GM12878 (cell line): ENCODE measurements at regions not wholly inside any gene's neighbourhood (a gene's known extent, or its start where the extent isn't known, plus 50 kb on each side); places are given as distances from the start of the nearest gene placed in this dataset.

Experiments used
- ATAC-seq: fragments of 200-7000 bp; cut with Tn5 transposase; 3 replicates; pipeline ENCODE4 v1.9.1; 2020; ENCODE audit warnings: mild to moderate bottlenecking, moderate library complexity
- BruUV-seq: library from RNA; stranded (reverse); fragments of 400-500 nt; replicated peaks from 2 replicates; lab custom pipeline; 2021; lab: Mats Ljungman, UMichigan
- CTCF ChIA-PET: fragments of 300-600 bp; sonication (Branson Sonifier 250); formaldehyde crosslinking; extraction: SDS; loops from one replicate; lab custom pipeline; 2021; ENCODE audit warnings: inconsistent platforms; lab: Yijun Ruan, JAX
- POLR2A ChIA-PET: fragments of 350-600 bp; formaldehyde crosslinking; extraction: SDS; loops from one replicate; lab custom pipeline; 2021; ENCODE audit warnings: inconsistent platforms; lab: Charles Lee
- RAD21 ChIA-PET: fragments of 300-600 bp; sonication (Branson Sonifier 250); formaldehyde crosslinking; loops from one replicate; lab custom pipeline; 2023; ENCODE audit warnings: antibody characterized with exemption; ENCODE audit not compliant: unreplicated experiment; lab: Charles Lee
- SMC1A ChIA-PET: fragments of 300-600 bp; sonication (Branson Sonifier 250); formaldehyde crosslinking; loops from one replicate; lab custom pipeline; 2023; ENCODE audit not compliant: unreplicated experiment, uncharacterized antibody; lab: Charles Lee
- DNase-seq: peaks from one replicate; pipeline ENCODE4 v3.0.0-alpha.2; 2011; ENCODE audit warnings: low read depth, low spot score
- FAIRE-seq: peaks from 3 replicates; lab custom pipeline; 2011; peaks lifted over from hg19 to GRCh38; lab: Jason Lieb, UNC
- H2AFZ ChIP-seq: 2 replicates; pipeline ENCODE4 v1.6.0; 2011; ENCODE audit warnings: low read depth, low read length, control low read depth; ENCODE audit not compliant: control insufficient read depth
- H3K27ac ChIP-seq: 2 replicates; pipeline ENCODE4 v1.5.1; 2011; ENCODE audit warnings: control low read depth; ENCODE audit not compliant: control insufficient read depth, insufficient read depth
- H3K27me3 ChIP-seq, 2 experiments: replicated peaks in 1 of 2; 2 replicates each; pipeline versions ENCODE4 v1.6.0 to v1.6.1; 2011; ENCODE audit warnings: low read length in 1 of 2; ENCODE audit not compliant: control insufficient read depth in 2 of 2, insufficient read depth in 2 of 2
- H3K36me3 ChIP-seq, 2 experiments: 2 replicates each; pipeline ENCODE4 v1.5.1; 2011; ENCODE audit warnings: low read length in 1 of 2; ENCODE audit not compliant: control insufficient read depth in 2 of 2, insufficient read depth in 2 of 2
- H3K4me1 ChIP-seq: 2 replicates; pipeline ENCODE4 v1.6.1; 2011; ENCODE audit warnings: mild to moderate bottlenecking, low read length, moderate library complexity, mixed read lengths; ENCODE audit not compliant: control insufficient read depth, insufficient read depth
- H3K4me2 ChIP-seq: 2 replicates; pipeline ENCODE4 v1.6.0; 2011; ENCODE audit warnings: control low read depth; ENCODE audit not compliant: control insufficient read depth, insufficient read depth
- H3K4me3 ChIP-seq: fragments of 200-600 bp; sonication (generic); 2 replicates; pipeline ENCODE4 v1.5.1; 2016
- H3K79me2 ChIP-seq: 2 replicates; pipeline ENCODE4 v1.6.0; 2011; ENCODE audit warnings: low read length; ENCODE audit not compliant: control insufficient read depth, insufficient read depth
- H3K9ac ChIP-seq: 2 replicates; pipeline ENCODE4 v1.8.0; 2011; ENCODE audit warnings: low read length, control low read depth, mixed read lengths; ENCODE audit not compliant: control insufficient read depth, insufficient read depth
- H3K9me3 ChIP-seq: replicated peaks from 3 replicates; pipeline ENCODE4 v1.5.1; 2011; ENCODE audit warnings: mild to moderate bottlenecking, low read length; ENCODE audit not compliant: control insufficient read depth, insufficient read depth
- H4K20me1 ChIP-seq: 2 replicates; pipeline ENCODE4 v1.6.0; 2011; ENCODE audit not compliant: control insufficient read depth, insufficient read depth
- EED ChIP-seq: sonication (generic); IDR thresholded peaks from 2 replicates; pipeline ENCODE4 v1.6.1; 2016; ENCODE audit warnings: antibody characterized with exemption, low read depth
- EGR1 ChIP-seq, 2 experiments: IDR thresholded peaks; 1 replicate in 1 of 2; 2 replicates in 1 of 2; pipeline ENCODE4 v1.6.1; 2011 to 2012; ENCODE audit warnings: low read depth in 2 of 2, low read length in 2 of 2, borderline replicate concordance in 1 of 2, mild to moderate bottlenecking in 1 of 2, moderate library complexity in 1 of 2
- IKZF1 ChIP-seq: fragments of 450-650 bp; conservative IDR thresholded peaks from 2 replicates; pipeline ENCODE4 v1.6.1; 2017; ENCODE audit warnings: antibody characterized with exemption, mild to moderate bottlenecking
- KAT2A ChIP-seq: conservative IDR thresholded peaks from 2 replicates; pipeline ENCODE4 v1.6.1; 2011; ENCODE audit warnings: low read depth, low read length; ENCODE audit not compliant: control insufficient read depth
- NFXL1 ChIP-seq: fragments of 450-650 bp; IDR thresholded peaks from 2 replicates; pipeline ENCODE4 v1.6.1; 2017; ENCODE audit warnings: antibody characterized with exemption, mild to moderate bottlenecking, borderline replicate concordance
- POLR2AphosphoS5 ChIP-seq: IDR thresholded peaks from 2 replicates; pipeline ENCODE4 v1.6.1; 2011; ENCODE audit warnings: mild to moderate bottlenecking, low read length, inconsistent platforms
- ZBED1 ChIP-seq: IDR thresholded peaks from 2 replicates; pipeline ENCODE4 v1.6.1; 2016; ENCODE audit warnings: borderline replicate concordance
- WGBS: methylation state at CpG from one replicate; pipeline ENCODE4 v1.1.6; 2016; ENCODE audit warnings: low lambda C conversion rate; ENCODE audit not compliant: insufficient replicate concordance, insufficient coverage; ENCODE audit errors: missing lambda C conversion rate; 5-methylcytosine and 5-hydroxymethylcytosine counted together
- in situ Hi-C: fragments of 300-500 bp; cut with MboI; formaldehyde crosslinking; loops from 9 replicates; pipeline ENCODE4 v1.14.3; 2018; ENCODE audit warnings: mixed read lengths
- intact Hi-C: fragments of 100-400 bp; cut with micrococcal nuclease; formaldehyde crosslinking; loops from one replicate; pipeline ENCODE4 v1.14.2; 2022; ENCODE audit not compliant: unreplicated experiment
- TF ChIP-seq, protein P1 (sequence below): IDR thresholded peaks from 2 replicates; pipeline ENCODE4 v1.6.1; 2011; ENCODE audit warnings: borderline replicate concordance, low read depth, mild to moderate bottlenecking, moderate library complexity, mixed read lengths, low read length; ENCODE audit not compliant: insufficient read depth; ENCODE audit errors: extremely low read length
- TF ChIP-seq, protein P2 (sequence below): fragments of 450-650 bp; IDR thresholded peaks from 2 replicates; pipeline ENCODE4 v1.6.1; 2018; ENCODE audit warnings: mild to moderate bottlenecking, low read depth, moderate library complexity; ENCODE audit not compliant: partially characterized antibody
- TF ChIP-seq, protein P3 (sequence below): fragments of 150-350 bp; IDR thresholded peaks from 2 replicates; pipeline ENCODE4 v1.6.1; 2014; ENCODE audit warnings: mild to moderate bottlenecking, low read depth, low read length
- TF ChIP-seq, protein P4 (sequence below): fragments of 450-650 bp; IDR thresholded peaks from 2 replicates; pipeline ENCODE4 v1.6.1; 2017; ENCODE audit warnings: mild to moderate bottlenecking

DNA sequence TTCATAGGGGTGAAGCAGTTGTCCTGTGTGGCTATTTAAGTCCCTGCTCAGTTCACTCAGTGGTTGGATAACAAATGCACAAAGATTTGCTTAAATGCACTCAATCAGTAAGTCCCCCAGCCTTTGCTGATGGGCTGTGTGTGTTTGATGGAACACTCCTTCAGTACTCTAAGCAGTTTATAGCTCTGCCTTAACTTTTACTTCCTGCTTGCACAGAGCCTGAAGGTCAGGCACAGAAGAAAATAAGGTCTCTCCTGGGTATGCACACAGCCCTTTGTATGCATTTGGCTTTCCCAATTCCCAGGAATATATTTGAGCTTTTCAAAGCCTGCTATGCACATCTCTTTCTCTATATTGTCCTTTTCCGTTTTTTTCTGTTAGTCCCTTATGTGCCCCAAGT is 208.7 kb upstream of the STK17B start:
- Histone ChIP-seq H3K79me2 (peaks cover 66% of the 10 kb centered on the region), H3K4me3 (no peak overlapping the region), H2AFZ (no peak overlapping the region; the same call in 1 of the 2 replicates), H3K9me3 (peaks cover 11% of the 10 kb centered on the region), H3K27me3 (no peaks in the 10 kb centered on the region), H3K9ac (no peak overlapping the region), H3K36me3 (no peaks in the 10 kb centered on the region; a peak in 1 of 4 replicates), H4K20me1 (no peaks in the 10 kb centered on the region), H3K27ac (peak overlapping the region; percentile 67), H3K4me1 (peaks cover 50% of the 10 kb centered on the region), H3K4me2 (no peak overlapping the region; the same call in 1 of the 2 replicates)
- TF ChIP-seq NFXL1 (no peak), ZBED1 (peak; percentile 55; the same call in 1 of the 2 replicates), IKZF1 (no peak), POLR2AphosphoS5 (no peak), EED (peak; percentile 3; the same call in 1 of the 2 replicates), EGR1 (IDR thresholded peaks at IDR 0.05; ENCODE audit: borderline replicate concordance in 1 of 2, low read depth in 2 of 2, low read length in 2 of 2) (no peak), KAT2A (no peak)
- TF ChIP-seq, protein P1, sequence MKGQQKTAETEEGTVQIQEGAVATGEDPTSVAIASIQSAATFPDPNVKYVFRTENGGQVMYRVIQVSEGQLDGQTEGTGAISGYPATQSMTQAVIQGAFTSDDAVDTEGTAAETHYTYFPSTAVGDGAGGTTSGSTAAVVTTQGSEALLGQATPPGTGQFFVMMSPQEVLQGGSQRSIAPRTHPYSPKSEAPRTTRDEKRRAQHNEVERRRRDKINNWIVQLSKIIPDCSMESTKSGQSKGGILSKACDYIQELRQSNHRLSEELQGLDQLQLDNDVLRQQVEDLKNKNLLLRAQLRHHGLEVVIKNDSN, result no peak
- TF ChIP-seq, protein P2, sequence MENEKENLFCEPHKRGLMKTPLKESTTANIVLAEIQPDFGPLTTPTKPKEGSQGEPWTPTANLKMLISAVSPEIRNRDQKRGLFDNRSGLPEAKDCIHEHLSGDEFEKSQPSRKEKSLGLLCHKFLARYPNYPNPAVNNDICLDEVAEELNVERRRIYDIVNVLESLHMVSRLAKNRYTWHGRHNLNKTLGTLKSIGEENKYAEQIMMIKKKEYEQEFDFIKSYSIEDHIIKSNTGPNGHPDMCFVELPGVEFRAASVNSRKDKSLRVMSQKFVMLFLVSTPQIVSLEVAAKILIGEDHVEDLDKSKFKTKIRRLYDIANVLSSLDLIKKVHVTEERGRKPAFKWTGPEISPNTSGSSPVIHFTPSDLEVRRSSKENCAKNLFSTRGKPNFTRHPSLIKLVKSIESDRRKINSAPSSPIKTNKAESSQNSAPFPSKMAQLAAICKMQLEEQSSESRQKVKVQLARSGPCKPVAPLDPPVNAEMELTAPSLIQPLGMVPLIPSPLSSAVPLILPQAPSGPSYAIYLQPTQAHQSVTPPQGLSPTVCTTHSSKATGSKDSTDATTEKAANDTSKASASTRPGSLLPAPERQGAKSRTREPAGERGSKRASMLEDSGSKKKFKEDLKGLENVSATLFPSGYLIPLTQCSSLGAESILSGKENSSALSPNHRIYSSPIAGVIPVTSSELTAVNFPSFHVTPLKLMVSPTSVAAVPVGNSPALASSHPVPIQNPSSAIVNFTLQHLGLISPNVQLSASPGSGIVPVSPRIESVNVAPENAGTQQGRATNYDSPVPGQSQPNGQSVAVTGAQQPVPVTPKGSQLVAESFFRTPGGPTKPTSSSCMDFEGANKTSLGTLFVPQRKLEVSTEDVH, result no peak
- TF ChIP-seq, protein P3, sequence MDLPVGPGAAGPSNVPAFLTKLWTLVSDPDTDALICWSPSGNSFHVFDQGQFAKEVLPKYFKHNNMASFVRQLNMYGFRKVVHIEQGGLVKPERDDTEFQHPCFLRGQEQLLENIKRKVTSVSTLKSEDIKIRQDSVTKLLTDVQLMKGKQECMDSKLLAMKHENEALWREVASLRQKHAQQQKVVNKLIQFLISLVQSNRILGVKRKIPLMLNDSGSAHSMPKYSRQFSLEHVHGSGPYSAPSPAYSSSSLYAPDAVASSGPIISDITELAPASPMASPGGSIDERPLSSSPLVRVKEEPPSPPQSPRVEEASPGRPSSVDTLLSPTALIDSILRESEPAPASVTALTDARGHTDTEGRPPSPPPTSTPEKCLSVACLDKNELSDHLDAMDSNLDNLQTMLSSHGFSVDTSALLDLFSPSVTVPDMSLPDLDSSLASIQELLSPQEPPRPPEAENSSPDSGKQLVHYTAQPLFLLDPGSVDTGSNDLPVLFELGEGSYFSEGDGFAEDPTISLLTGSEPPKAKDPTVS, result no peak
- TF ChIP-seq, protein P4, sequence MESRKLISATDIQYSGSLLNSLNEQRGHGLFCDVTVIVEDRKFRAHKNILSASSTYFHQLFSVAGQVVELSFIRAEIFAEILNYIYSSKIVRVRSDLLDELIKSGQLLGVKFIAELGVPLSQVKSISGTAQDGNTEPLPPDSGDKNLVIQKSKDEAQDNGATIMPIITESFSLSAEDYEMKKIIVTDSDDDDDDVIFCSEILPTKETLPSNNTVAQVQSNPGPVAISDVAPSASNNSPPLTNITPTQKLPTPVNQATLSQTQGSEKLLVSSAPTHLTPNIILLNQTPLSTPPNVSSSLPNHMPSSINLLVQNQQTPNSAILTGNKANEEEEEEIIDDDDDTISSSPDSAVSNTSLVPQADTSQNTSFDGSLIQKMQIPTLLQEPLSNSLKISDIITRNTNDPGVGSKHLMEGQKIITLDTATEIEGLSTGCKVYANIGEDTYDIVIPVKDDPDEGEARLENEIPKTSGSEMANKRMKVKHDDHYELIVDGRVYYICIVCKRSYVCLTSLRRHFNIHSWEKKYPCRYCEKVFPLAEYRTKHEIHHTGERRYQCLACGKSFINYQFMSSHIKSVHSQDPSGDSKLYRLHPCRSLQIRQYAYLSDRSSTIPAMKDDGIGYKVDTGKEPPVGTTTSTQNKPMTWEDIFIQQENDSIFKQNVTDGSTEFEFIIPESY, result 0 out of 2 replicates have a peak, but pooled peaks have one; percentile 5
- intact Hi-C loops (no loop called here), in situ Hi-C loops (no loop called here)
- DNase-seq, result no peak
- 39% methylated on average over 1 of the region's 1 CpG for whole genome bisulfite sequencing
- no peak for FAIRE-seq
- ChIA-PET CTCF (interaction anchor here (0.8 to 2.7 kb wide), 12 partner anchors 9 to 674 kb away, joined by 3 to 19 read pairs (median 6); no protein-coding TSS in a partner anchor), RAD21 (interaction anchor here (1.0 to 2.6 kb wide), 20 partner anchors 10 to 303 kb away, joined by 3 to 37 read pairs (median 5); no protein-coding TSS in a partner anchor), SMC1A (interaction anchor here (0.6 to 2.8 kb wide), 25 partner anchors 9 to 202 kb away, joined by 3 to 34 read pairs (median 5); no protein-coding TSS in a partner anchor), POLR2A (interaction anchor here (0.5 to 2.4 kb wide), 10 partner anchors 19 to 546 kb away, joined by 3 to 8 read pairs (median 4); no protein-coding TSS in a partner anchor)
- ATAC-seq, result peak; percentile 38
- no TSS peak for BruUV-seq
